Natural killer cell treated with Interleukin-12 subunit alpha and Interleukin-12 subunit beta and Interleukin-15 and Interleukin-18, amount 100 ng/mL, for 72 hours (primary cell): ENCODE measurements at regions not wholly inside any gene's neighbourhood (a gene's known extent, or its start where the extent isn't known, plus 50 kb on each side); places are given as distances from the start of the nearest gene placed in this dataset.
A peak's percentile ranks its signal among the peaks of the same experiment; 100 is the strongest.
"Not testable (repeated sequence)": the region's sequence is repeated elsewhere in the genome, so short reads cannot be mapped to it uniquely, and the experiment has no call there.

Source experiments
- ATAC-seq, 2 donors: fragments of 150-1000 bp; cut with Tn5 transposase in 1 of 2; sonication (Bioruptor Pico), chemical (Tn5 transposase) in 1 of 2; 2 replicates each; pipeline ENCODE4 v1.10.0; 2021
- DNase-seq: peaks from one replicate; pipeline ENCODE4 v3.0.0; 2022; ENCODE audit warnings: low spot score
- H3K27ac Mint-ChIP-seq, 2 donors: 1 replicate in 1 of 2; 2 replicates in 1 of 2; pipeline ENCODE4 v1.8.0; 2022; ENCODE audit warnings: mixed read lengths in 2 of 2, mild to moderate bottlenecking in 1 of 2, moderate library complexity in 1 of 2
- H3K27me3 Mint-ChIP-seq, 2 donors: 1 replicate in 1 of 2; 2 replicates in 1 of 2; pipeline ENCODE4 v1.8.0; 2022; ENCODE audit warnings: mixed read lengths in 2 of 2
- H3K36me3 Mint-ChIP-seq: one replicate; pipeline ENCODE4 v1.8.0; 2022; ENCODE audit warnings: mixed read lengths
- H3K4me1 Mint-ChIP-seq, 2 donors: 1 replicate in 1 of 2; 2 replicates in 1 of 2; pipeline ENCODE4 v1.8.0; 2022; ENCODE audit warnings: low read depth in 2 of 2, mixed read lengths in 2 of 2, mild to moderate bottlenecking in 1 of 2
- H3K4me3 Mint-ChIP-seq: one replicate; pipeline ENCODE4 v1.8.0; 2022; ENCODE audit warnings: mixed read lengths
- H3K9me3 Mint-ChIP-seq: 2 replicates; pipeline ENCODE4 v1.8.0; 2022; ENCODE audit warnings: mixed read lengths

DNA sequence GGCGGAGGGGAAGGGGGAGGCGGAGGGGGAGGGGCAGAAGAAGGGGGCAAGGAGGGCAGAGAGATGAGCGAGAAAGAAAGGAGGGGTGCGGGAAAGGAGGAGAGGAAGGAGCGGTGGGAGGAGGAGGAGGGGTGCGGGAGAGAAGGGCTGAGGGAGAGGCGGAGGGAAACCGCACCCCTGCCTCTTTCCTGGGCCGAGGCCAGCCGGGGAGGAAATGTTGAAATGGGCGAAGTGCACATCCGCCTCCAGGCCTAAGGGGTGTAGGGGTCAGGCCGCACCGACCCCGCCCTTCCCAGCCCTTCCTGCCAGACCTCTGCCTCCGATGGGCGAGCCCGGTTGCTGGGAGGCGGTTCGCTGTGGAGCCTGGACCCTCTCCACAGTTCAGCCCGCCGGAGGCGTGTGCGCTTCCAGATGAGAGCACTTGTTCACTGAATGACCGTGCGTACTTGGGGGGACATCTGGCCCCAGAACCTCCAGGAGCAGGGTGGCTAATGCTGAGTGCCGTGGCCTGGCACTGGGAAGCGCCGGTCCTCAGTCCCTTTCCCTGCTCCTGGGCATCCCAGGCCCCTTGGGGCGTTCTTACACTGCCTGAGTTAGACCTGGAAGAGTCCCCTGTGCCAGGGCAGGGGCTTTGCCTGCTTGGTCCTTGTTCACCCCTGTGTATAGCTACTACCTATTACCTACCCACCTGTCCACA lies 110.3 kb upstream of the KLF13 start:
- peak; percentile 96 for DNase-seq
- H3K4me1 Mint-ChIP-seq: peaks cover 22 to 25% of the 10 kb centered on the region in 2 donors
- H3K36me3 Mint-ChIP-seq: no peaks in the 10 kb centered on the region
- H3K27ac Mint-ChIP-seq: peak overlapping the region; percentile 75 to 89
- peak; percentile 84 to 90 for ATAC-seq
- H3K27me3 Mint-ChIP-seq: no peaks in the 10 kb centered on the region
- H3K9me3 Mint-ChIP-seq: no peaks in the 10 kb centered on the region
- peak overlapping the region; percentile 69 for H3K4me3 Mint-ChIP-seq

DNA sequence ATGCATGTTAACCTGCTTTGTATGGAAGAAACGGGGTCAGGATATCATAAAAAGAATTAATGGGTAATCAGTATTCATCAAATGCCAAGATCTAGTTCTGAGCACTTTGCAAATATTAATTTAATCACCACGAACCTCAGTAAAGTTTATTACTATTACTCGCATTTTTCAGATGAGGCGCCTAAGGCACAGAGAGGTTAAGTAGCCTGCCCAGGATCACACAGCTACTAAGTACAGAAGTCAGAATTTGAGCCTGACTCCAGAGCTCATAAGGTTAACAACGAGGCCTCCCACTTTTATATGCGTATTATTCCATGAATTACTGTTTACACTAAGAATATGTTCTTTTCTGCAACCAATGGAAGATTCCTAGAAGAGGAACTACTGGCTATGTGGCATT lies 109.6 kb upstream of the KLF13 start:
- H3K9me3 Mint-ChIP-seq: no peaks in the 10 kb centered on the region
- peak overlapping the region; percentile 75 to 89 for H3K27ac Mint-ChIP-seq
- DNase-seq: no peak
- H3K4me3 Mint-ChIP-seq: peak overlapping the region; percentile 69
- ATAC-seq: no peak
- no peaks in the 10 kb centered on the region for H3K27me3 Mint-ChIP-seq
- peaks cover 15 to 18% of the 10 kb centered on the region in 2 donors for H3K4me1 Mint-ChIP-seq
- no peaks in the 10 kb centered on the region for H3K36me3 Mint-ChIP-seq

- Mint-ChIP-seq H3K36me3 (no peaks in the 10 kb centered on the region), H3K27me3 (no peaks in the 10 kb centered on the region), H3K4me3 (peak overlapping the region; percentile 69), H3K4me1 (peaks cover 18 to 20% of the 10 kb centered on the region in 2 donors), H3K27ac (peak overlapping the region; percentile 75 to 89), H3K9me3 (no peaks in the 10 kb centered on the region)
- ATAC-seq (no peak), DNase-seq (no peak)
Observed at GRCh38 chr15:31217566-31218270, 108.9 kb upstream of the KLF13 start.

- peaks cover 21 to 28% of the 10 kb centered on the region in 2 donors for H3K4me1 Mint-ChIP-seq
- no peaks in the 10 kb centered on the region for H3K36me3 Mint-ChIP-seq
- no peaks in the 10 kb centered on the region for H3K9me3 Mint-ChIP-seq
- DNase-seq (no peak), ATAC-seq (no peak)
- H3K27me3 Mint-ChIP-seq: no peaks in the 10 kb centered on the region
- peak overlapping the region in 1 of 2 donors; percentile 66 for H3K27ac Mint-ChIP-seq
- H3K4me3 Mint-ChIP-seq: no peak overlapping the region
Observed at GRCh38 chr15:31219221-31219620, 107.4 kb upstream of the KLF13 start.

DNA sequence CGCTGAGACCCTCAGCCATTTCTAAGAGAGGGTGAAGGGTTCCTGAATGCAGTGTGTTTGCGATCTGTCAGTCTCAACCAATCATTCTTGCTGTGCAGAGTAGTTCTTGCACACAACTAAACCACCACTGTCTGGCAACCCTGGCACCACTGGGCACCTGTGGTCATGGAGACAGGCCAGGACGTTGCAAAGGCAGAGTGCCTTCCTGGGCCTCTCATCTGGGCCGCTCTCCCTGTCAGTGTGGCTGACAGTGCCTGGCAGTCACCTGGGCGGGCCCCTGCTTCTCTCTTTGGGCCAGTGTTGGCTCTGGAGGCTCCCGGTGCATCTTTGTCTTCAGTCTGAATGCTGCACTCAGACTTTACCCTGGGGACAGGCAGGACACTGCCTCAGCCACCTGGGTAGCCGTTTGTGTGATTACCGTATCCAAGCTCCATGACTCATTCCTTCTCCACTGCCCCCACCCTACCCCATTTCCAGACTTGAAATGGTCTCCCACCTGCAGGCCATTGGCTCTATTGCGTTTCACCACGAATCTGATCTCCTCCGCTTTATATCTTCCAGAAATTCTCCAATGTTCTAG lies 104.6 kb upstream of the KLF13 start:
- no peak for DNase-seq
- Mint-ChIP-seq H3K27ac (peak overlapping the region; percentile 37 to 85), H3K4me3 (no peak overlapping the region), H3K27me3 (no peaks in the 10 kb centered on the region), H3K4me1 (peaks cover 13 to 23% of the 10 kb centered on the region in 2 donors), H3K9me3 (no peaks in the 10 kb centered on the region), H3K36me3 (no peaks in the 10 kb centered on the region)
- ATAC-seq: no peak

- ATAC-seq (no peak), DNase-seq (peak; percentile 1)
- Mint-ChIP-seq H3K36me3 (no peaks in the 10 kb centered on the region), H3K4me1 (peaks cover 10 to 23% of the 10 kb centered on the region in 2 donors), H3K9me3 (no peaks in the 10 kb centered on the region), H3K27me3 (no peaks in the 10 kb centered on the region), H3K27ac (peak overlapping the region; percentile 37 to 85), H3K4me3 (no peak overlapping the region)
Observed at GRCh38 chr15:31222773-31223341, 103.8 kb upstream of the KLF13 start.

GRCh38 chr15:31223478-31224350 lies 102.9 kb upstream of the KLF13 start:
- H3K36me3 Mint-ChIP-seq: no peaks in the 10 kb centered on the region
- DNase-seq (peak; percentile 49), ATAC-seq (no peak)
- H3K27me3 Mint-ChIP-seq: no peaks in the 10 kb centered on the region
- H3K4me1 Mint-ChIP-seq: peaks cover 14 to 16% of the 10 kb centered on the region in 2 donors
- H3K27ac Mint-ChIP-seq: peak overlapping the region in 1 of 2 donors; percentile 85
- H3K4me3 Mint-ChIP-seq: no peak overlapping the region
- no peaks in the 10 kb centered on the region for H3K9me3 Mint-ChIP-seq

DNA sequence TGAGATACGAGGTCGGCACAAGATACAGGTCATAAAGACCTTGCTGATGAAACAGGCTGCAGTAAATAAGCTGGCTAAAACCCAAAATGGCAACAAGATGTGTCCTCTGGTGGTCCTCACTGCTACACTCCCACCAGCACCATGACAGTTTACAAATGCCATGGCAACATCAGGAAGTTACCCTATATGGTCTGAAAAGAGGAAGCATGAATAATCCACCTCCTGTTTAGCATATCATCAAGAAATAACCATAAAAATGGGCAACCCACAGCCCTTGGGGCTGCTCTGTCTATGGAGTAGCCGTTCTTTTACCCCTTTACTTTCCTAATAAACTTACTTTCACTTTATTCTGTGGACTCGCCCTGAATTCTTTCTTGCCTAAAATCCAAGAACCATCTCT lies 102.0 kb upstream of the KLF13 start:
- not testable (repeated sequence) for H3K9me3 Mint-ChIP-seq, H3K4me3 Mint-ChIP-seq, DNase-seq, H3K36me3 Mint-ChIP-seq, H3K27me3 Mint-ChIP-seq, H3K27ac Mint-ChIP-seq, ATAC-seq
- peaks cover 14 to 19% of the 10 kb centered on the region in 2 donors for H3K4me1 Mint-ChIP-seq

- ATAC-seq (no peak), DNase-seq (no peak)
- Mint-ChIP-seq H3K4me1 (peaks cover 14 to 19% of the 10 kb centered on the region in 2 donors), H3K36me3 (no peaks in the 10 kb centered on the region), H3K4me3 (no peak overlapping the region), H3K27me3 (no peaks in the 10 kb centered on the region), H3K27ac (no peak overlapping the region), H3K9me3 (no peaks in the 10 kb centered on the region)
Observed at GRCh38 chr15:31225356-31225955, 101.2 kb upstream of the KLF13 start.

GRCh38 chr15:31226021-31226420 lies 100.6 kb upstream of the KLF13 start:
- H3K36me3 Mint-ChIP-seq: no peaks in the 10 kb centered on the region
- no peak for DNase-seq
- no peak for ATAC-seq
- H3K27ac Mint-ChIP-seq: no peak overlapping the region
- peaks cover 14 to 22% of the 10 kb centered on the region in 2 donors for H3K4me1 Mint-ChIP-seq
- H3K4me3 Mint-ChIP-seq: no peak overlapping the region
- H3K9me3 Mint-ChIP-seq: no peaks in the 10 kb centered on the region
- no peaks in the 10 kb centered on the region for H3K27me3 Mint-ChIP-seq

GRCh38 chr15:31227235-31227634 lies 99.4 kb upstream of the KLF13 start:
- no peak overlapping the region for H3K4me3 Mint-ChIP-seq
- no peaks in the 10 kb centered on the region for H3K36me3 Mint-ChIP-seq
- no peak for ATAC-seq
- no peak overlapping the region for H3K27ac Mint-ChIP-seq
- H3K4me1 Mint-ChIP-seq: peaks cover 13 to 30% of the 10 kb centered on the region in 2 donors
- no peak for DNase-seq
- no peaks in the 10 kb centered on the region for H3K27me3 Mint-ChIP-seq
- no peaks in the 10 kb centered on the region for H3K9me3 Mint-ChIP-seq

DNA sequence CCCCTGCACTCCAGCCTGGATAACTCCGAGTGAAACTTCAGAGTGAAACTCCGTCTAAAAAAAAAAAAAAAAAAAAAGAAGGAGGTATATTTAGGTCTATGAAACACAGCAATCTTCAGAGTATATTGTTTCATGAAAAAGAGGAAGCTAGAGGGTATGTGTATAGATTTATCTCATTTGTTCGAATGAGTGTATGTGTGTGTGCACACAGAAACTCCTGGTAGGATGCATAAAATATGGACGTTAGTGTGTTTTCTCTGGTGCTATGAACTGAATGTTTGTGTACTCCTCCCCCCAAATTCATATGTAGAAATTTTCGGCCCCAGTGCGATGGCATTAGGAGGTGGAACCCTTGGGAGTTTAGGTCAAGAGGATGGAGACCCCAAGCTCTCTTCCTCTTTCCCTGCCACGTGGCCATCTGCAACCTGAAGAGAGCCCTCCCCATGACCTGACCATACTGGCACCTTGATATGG lies 98.6 kb upstream of the KLF13 start:
- H3K27ac Mint-ChIP-seq: no peak overlapping the region
- H3K36me3 Mint-ChIP-seq: no peaks in the 10 kb centered on the region
- DNase-seq: no peak
- H3K4me1 Mint-ChIP-seq: peaks cover 5 to 23% of the 10 kb centered on the region in 2 donors
- ATAC-seq: no peak
- no peaks in the 10 kb centered on the region for H3K27me3 Mint-ChIP-seq
- no peaks in the 10 kb centered on the region for H3K9me3 Mint-ChIP-seq
- H3K4me3 Mint-ChIP-seq: no peak overlapping the region
